ENCODE measurements at regions not wholly inside any gene's neighbourhood (a gene's known extent, or its start where the extent isn't known, plus 50 kb on each side); places are given as distances from the start of the nearest gene placed in this dataset.

DNA sequence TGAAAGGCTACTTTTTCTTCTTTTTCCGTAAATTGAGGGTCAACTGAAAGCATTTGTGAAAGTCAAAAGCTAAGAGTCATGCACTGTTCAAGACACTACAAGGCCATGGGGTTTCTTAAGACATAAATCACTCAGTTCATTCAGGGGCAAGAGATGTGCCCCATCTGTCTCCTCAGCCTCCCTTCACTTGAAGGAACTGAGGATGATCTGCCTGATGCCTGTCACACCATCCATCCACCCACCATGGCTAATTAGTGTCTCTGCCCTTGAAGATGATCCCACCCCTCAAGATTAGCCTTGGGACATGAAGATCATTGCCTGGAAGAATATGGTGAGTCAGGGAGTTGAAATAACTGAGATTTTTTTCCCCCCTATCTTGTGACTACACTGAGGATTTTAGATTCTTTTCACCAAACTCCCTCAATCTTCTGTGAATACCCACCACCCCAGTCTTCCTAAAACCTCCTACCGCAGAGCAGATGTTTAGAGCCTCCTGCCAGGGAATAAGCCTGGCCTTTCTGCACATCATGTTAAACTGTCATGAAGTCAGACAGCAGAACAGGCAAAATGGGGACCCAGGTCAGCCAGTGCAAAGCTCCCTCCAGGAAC lies 88.6 kb upstream of the LMO4 start (continued):
- no peak for TF ChIP-seq ZNF462 (CRISPR knock-in tag; IDR thresholded peaks at IDR 0.05)
- TF ChIP-seq STAT1 (IDR thresholded peaks at IDR 0.05; ENCODE audit: unreplicated experiment) = no peak
- no peak for TF ChIP-seq ZNF114 (CRISPR knock-in tag; IDR thresholded peaks at IDR 0.05)
- TF ChIP-seq, protein P1, sequence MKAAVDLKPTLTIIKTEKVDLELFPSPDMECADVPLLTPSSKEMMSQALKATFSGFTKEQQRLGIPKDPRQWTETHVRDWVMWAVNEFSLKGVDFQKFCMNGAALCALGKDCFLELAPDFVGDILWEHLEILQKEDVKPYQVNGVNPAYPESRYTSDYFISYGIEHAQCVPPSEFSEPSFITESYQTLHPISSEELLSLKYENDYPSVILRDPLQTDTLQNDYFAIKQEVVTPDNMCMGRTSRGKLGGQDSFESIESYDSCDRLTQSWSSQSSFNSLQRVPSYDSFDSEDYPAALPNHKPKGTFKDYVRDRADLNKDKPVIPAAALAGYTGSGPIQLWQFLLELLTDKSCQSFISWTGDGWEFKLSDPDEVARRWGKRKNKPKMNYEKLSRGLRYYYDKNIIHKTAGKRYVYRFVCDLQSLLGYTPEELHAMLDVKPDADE (IDR thresholded peaks at IDR 0.05) = no peak

DNA sequence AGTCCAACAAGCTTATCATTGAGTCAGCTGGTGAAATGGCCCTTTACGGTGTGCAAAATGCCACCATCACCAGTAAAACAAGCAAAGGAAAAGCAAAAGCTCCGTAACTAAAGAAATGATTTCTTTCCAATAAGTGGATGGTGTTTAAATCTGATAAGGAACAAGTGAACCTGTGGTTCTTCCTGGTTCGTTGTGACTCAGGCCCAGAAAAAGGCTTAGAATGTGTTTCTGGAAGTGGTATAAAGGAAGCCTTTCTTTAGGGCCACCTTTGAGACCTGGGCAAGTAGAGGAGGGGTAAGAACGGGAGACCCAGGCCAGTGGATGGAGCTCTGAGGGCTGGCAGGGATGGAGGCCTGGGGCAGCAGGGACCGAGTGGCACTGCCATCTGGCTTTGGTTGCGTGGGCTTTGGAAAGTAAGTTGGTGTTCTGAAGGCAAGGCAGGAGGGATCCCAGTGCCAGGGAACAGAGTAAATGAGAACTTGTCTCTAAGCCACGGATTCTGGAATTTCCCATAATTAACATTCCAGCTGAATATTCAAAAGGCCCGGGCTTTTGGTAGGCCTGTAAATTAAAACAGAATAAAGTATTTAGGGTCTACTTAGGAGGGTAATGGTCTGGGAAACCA lies 87.9 kb upstream of the LMO4 start:
- DNase-seq (ENCODE audit: low spot score) (peak; percentile 9), ATAC-seq (no peak)
- H3K27ac ChIP-seq (ENCODE audit: low read depth) = no peak overlapping the region
- Mint-ChIP-seq H3K36me3 (ENCODE audit: low read depth) (no peaks in the 10 kb centered on the region), H3K9me3 (no peaks in the 10 kb centered on the region), H3K4me1 (peaks cover 4% of the 10 kb centered on the region), H3K27me3 (ENCODE audit: insufficient read depth, low read depth, poor library complexity) (peaks cover 4% of the 10 kb centered on the region), H3K4me3 (no peak overlapping the region), H3K27ac (no peak overlapping the region)
- H3F3A ChIP-seq (replicated peaks; ENCODE audit: low read depth) = no peaks in the 10 kb centered on the region
- peaks cover 14% of the 10 kb centered on the region for H3K9me2 ChIP-seq (ENCODE audit: insufficient read depth)
- H3K4me3 ChIP-seq = no peak overlapping the region
- no peaks in the 10 kb centered on the region for H3K36me3 ChIP-seq (ENCODE audit: insufficient read depth)
- H3K79me2 ChIP-seq (replicated peaks; ENCODE audit: insufficient read depth) = no peaks in the 10 kb centered on the region
- no peak overlapping the region for H3K4me2 ChIP-seq
- no peaks in the 10 kb centered on the region for H4K20me1 ChIP-seq (replicated peaks; ENCODE audit: insufficient read depth)
- H2AFZ ChIP-seq = no peak overlapping the region
- H3K4me1 ChIP-seq (ENCODE audit: insufficient read depth) = no peaks in the 10 kb centered on the region
- H3K27me3 ChIP-seq (ENCODE audit: insufficient read depth) = no peaks in the 10 kb centered on the region
- no peak for TF ChIP-seq ZNF114 (CRISPR knock-in tag; IDR thresholded peaks at IDR 0.05)
- no peak for TF ChIP-seq EZH2phosphoT487 (IDR thresholded peaks at IDR 0.05; ENCODE audit: unreplicated experiment)
- no peak for TF ChIP-seq STAT1 (IDR thresholded peaks at IDR 0.05; ENCODE audit: unreplicated experiment)
- no peak for TF ChIP-seq JUNB (IDR thresholded peaks at IDR 0.05; ENCODE audit: unreplicated experiment)
- TF ChIP-seq ZNF331 (CRISPR knock-in tag; IDR thresholded peaks at IDR 0.05; ENCODE audit: low read depth) = no peak
- no peak for TF ChIP-seq NANOG (IDR thresholded peaks at IDR 0.05; ENCODE audit: borderline replicate concordance)
- TF ChIP-seq, protein P1 (IDR thresholded peaks at IDR 0.05) = no peak
- no peak for TF ChIP-seq REST (IDR thresholded peaks at IDR 0.05; ENCODE audit: unreplicated experiment)
- TF ChIP-seq CTCF (conservative IDR thresholded peaks at IDR 0.05; ENCODE audit: low read depth in 2 of 2) = no peak

All from GM23338 (cell line).